ENCODE measurements at regions not wholly inside any gene's neighbourhood (a gene's known extent, or its start where the extent isn't known, plus 50 kb on each side); places are given as distances from the start of the nearest gene placed in this dataset.

- no peaks in the 10 kb centered on the region for H3K79me1 ChIP-seq (ENCODE audit: low read depth, low read length)
- no peak overlapping the region for H3K23ac ChIP-seq (ENCODE audit: insufficient read length)
- POLR2A ChIA-PET (ENCODE audit: partially characterized antibody) = interaction anchor here (1.3 kb wide), 1 partner anchor 12 kb away, joined by 3 read pairs; no protein-coding TSS in a partner anchor
- no peak overlapping the region for H2BK15ac ChIP-seq (ENCODE audit: low read length)
- H3K27ac ChIP-seq (ENCODE audit: low read depth, low read length) = no peak overlapping the region
- no peak overlapping the region for H2BK120ac ChIP-seq (replicated peaks; ENCODE audit: low read depth, low read length)
- no peak overlapping the region for H3K9ac ChIP-seq (replicated peaks in 1 of 4; ENCODE audit: extremely low read depth in 1 of 4, low read depth in 3 of 4, low read length in 3 of 4)
- no peak overlapping the region for H3K4me3 ChIP-seq (ENCODE audit: extremely low read depth in 1 of 4, insufficient read depth in 2 of 4, low read depth in 3 of 4, low read length in 4 of 4)
- H3K23me2 ChIP-seq (ENCODE audit: low read depth, low read length) = no peaks in the 10 kb centered on the region
- no peaks in the 10 kb centered on the region for H3K27me3 ChIP-seq (replicated peaks in 1 of 4; ENCODE audit: control insufficient read depth in 3 of 4, extremely low read depth in 1 of 4, insufficient read depth in 3 of 4, low read length in 3 of 4)
- H4K91ac ChIP-seq (replicated peaks; ENCODE audit: insufficient read length, low read length) = no peak overlapping the region
- H4K8ac ChIP-seq (ENCODE audit: extremely low read depth, insufficient read depth, low read length) = no peak overlapping the region
- H3K56ac ChIP-seq (replicated peaks; ENCODE audit: insufficient read length, low read depth, low read length) = no peak overlapping the region
- FAIRE-seq = no peak
- H2BK12ac ChIP-seq (ENCODE audit: low read depth, low read length) = no peak overlapping the region
- H3K4me2 ChIP-seq (ENCODE audit: insufficient read depth in 1 of 2, low read depth in 2 of 2, low read length in 2 of 2) = no peak overlapping the region
- H2BK20ac ChIP-seq (ENCODE audit: low read length) = no peak overlapping the region
- no peaks in the 10 kb centered on the region for H3K79me2 ChIP-seq (ENCODE audit: control insufficient read depth in 1 of 2, insufficient read depth in 2 of 2, low read length in 2 of 2)
- TF ChIP-seq PHF8 (conservative IDR thresholded peaks at IDR 0.05; ENCODE audit: low read depth, low read length) = no peak
- TF ChIP-seq NRF1 (IDR thresholded peaks at IDR 0.05; ENCODE audit: low read depth, low read length) = no peak
- TF ChIP-seq KDM4A (IDR thresholded peaks at IDR 0.05; ENCODE audit: low read depth, low read length, severe bottlenecking) = no peak
- no peak for TF ChIP-seq SAP30 (IDR thresholded peaks at IDR 0.05; ENCODE audit: insufficient read depth, insufficient replicate concordance, low read length)
- TF ChIP-seq CHD1 (IDR thresholded peaks at IDR 0.05; ENCODE audit: low read depth, low read length) = no peak
- TF ChIP-seq HDAC6 (IDR thresholded peaks at IDR 0.05; ENCODE audit: low read depth, low read length) = no peak
- no peak for TF ChIP-seq EGR1 (IDR thresholded peaks at IDR 0.05; ENCODE audit: borderline replicate concordance, low read depth, low read length)
- no peak for TF ChIP-seq SUZ12 (IDR thresholded peaks at IDR 0.05; ENCODE audit: low read length)
- TF ChIP-seq SIN3A (conservative IDR thresholded peaks at IDR 0.05 in 1 of 2, IDR thresholded peaks at IDR 0.05 in 1 of 2; ENCODE audit: low read depth in 1 of 2, low read length in 2 of 2) = no peak
- TF ChIP-seq EP300 (IDR thresholded peaks at IDR 0.05; ENCODE audit: borderline replicate concordance in 1 of 2, low read depth in 2 of 2, low read length in 2 of 2) = no peak
- TF ChIP-seq FOSL1 (IDR thresholded peaks at IDR 0.05; ENCODE audit: insufficient read depth, low read depth, low read length) = no peak
- peaks cover 0 to 6% (median 0%) of the 10 kb centered on the region in 4 experiments; a peak in 1 of 7 replicates for H3K4me1 ChIP-seq (replicated peaks in 1 of 4; ENCODE audit: control insufficient read depth in 3 of 4, insufficient read depth in 4 of 4, low read length in 3 of 4)
- no peaks in the 10 kb centered on the region for H3K9me3 ChIP-seq (ENCODE audit: insufficient read depth in 2 of 2, low read depth in 1 of 2, low read length in 1 of 2)
- no peaks in the 10 kb centered on the region for H3K36me3 ChIP-seq (ENCODE audit: control insufficient read depth in 2 of 4, insufficient read depth in 4 of 4, low read length in 3 of 4)
- H3K4ac ChIP-seq (replicated peaks; ENCODE audit: insufficient read length, low read depth, low read length) = no peak overlapping the region
- H4K5ac ChIP-seq (ENCODE audit: insufficient read length, low read depth, low read length) = no peak overlapping the region
- H2AK5ac ChIP-seq (ENCODE audit: low read depth, low read length) = no peak overlapping the region
- CTCF ChIA-PET (ENCODE audit: partially characterized antibody) = no interaction called here
- H2AFZ ChIP-seq (ENCODE audit: low read length) = no peak overlapping the region
- no peak overlapping the region for H3K14ac ChIP-seq (ENCODE audit: insufficient read length)
- H3K18ac ChIP-seq (ENCODE audit: extremely low read depth, low read length) = no peak overlapping the region
- no peak for DNase-seq (ENCODE audit: low read depth in 1 of 2, low spot score in 2 of 2)
- no peak overlapping the region for H2BK5ac ChIP-seq (ENCODE audit: low read depth, low read length)
- H4K20me1 ChIP-seq (replicated peaks in 1 of 2; ENCODE audit: control insufficient read depth in 1 of 2, insufficient read depth in 2 of 2, low read length in 2 of 2) = no peaks in the 10 kb centered on the region
Measured at GRCh38 chr7:81628951-81629350, 140.9 kb downstream of the HGF start.
